Activated CD4-positive, alpha-beta T cell treated with anti-CD3 and anti-CD28 coated beads, Interleukin-2, amount 50 U/mL, for 4 hours (primary cell): ENCODE measurements at regions not wholly inside any gene's neighbourhood (a gene's known extent, or its start where the extent isn't known, plus 50 kb on each side); places are given as distances from the start of the nearest gene placed in this dataset.
"Not testable (repeated sequence)": the region's sequence is repeated elsewhere in the genome, so short reads cannot be mapped to it uniquely, and the experiment has no call there.

Experiments
- DNase-seq, 2 experiments: peaks; one replicate each; pipeline ENCODE4 v3.0.0-alpha.2; 2020

DNA sequence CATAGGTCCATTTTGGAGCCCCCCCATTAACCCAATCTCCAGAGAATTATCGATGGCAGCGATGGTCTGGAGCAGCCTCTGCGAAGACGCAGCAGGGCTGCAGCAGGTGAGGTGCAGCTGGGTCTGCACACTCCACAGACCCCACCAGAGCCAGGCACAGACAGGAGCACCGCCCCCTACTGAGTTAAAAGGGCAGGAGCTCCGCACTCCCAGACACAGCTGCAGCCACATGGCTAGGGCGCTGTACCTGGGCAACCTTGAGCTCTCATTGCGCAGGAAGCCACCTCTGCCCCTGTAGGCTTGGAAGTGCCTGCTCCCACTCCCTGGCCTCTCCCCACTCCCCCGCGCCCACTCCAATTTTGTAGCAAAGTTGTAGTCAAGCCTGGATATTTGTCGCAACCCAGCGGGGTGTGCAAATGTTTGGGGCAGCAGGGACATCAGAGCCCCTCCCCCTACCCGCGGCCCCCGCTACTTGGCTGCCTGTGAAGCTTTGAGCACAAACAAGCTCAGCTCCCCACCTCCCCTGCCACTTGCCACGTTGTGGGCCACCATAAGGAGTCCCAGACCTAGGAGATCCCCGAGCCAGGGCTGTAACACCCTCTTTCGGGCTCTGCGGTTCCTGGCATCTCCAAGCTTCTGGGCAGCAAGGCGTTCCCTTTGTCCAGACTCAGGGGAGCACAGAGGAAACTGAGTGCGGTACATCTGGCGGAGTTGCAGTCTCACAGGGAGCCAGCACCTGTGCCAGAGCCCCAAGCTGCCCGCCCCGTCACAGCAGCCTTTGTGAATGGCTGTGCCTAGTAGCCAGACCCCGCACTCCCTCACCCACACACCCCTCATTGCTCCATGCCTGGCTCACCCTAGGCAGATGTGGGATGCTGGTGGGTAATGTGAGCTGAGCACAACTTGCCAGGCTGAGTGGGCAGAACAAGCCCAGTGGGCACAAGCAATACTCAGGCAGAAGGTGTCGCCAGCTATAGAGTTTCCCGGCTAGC, 949.7 kb upstream of the SLITRK1 start:
- no peak for DNase-seq

GRCh38 chr13:84823528-84823927, 941.3 kb upstream of the SLITRK1 start:
- no peak for DNase-seq

GRCh38 chr13:84821261-84821660, 939.0 kb upstream of the SLITRK1 start:
- no peak for DNase-seq

GRCh38 chr13:84816567-84817105, 934.4 kb upstream of the SLITRK1 start:
- no peak for DNase-seq

DNA sequence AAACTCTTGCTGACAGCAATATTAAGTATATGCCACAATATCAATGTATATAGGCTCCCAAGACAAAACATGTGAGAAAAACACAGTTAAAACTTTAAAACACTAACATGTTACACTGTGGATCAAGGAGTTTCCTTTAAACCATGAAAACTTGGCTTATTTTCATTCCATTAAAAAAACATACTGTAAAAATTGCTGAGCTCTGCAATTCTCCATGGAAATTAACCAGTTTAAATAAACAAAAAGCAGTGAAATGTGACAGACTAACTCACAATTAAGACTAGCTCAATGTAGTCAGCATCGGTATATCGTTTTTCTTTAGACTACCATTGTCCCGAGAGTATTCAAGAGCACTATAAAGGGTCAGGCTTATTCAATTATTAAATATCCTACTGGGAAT, 930.5 kb upstream of the SLITRK1 start:
- DNase-seq = no peak

GRCh38 chr13:84812078-84812477, 929.8 kb upstream of the SLITRK1 start:
- no peak for DNase-seq

DNA sequence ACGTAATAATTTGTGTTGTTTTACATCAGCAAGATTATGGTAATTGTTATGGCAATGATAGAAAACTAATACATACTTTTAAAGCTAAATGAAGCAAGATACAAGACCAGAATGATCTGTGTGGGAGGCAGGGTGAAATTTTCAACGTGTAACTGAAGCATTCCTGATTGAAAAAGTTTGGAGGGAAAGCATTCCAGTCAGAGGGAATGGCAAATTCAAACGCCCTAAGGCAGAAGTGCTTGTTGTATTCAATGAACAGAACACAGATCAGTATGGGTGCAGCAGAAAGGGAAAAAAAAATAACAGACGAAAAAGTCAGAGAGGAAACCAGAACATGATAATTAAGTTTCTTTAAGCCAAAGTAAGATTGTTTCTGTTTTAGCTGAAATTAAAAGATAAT, 928.5 kb upstream of the SLITRK1 start:
- DNase-seq = no peak

- no peak for DNase-seq
Measured at GRCh38 chr13:84802073-84802472, 919.8 kb upstream of the SLITRK1 start.

GRCh38 chr13:84784443-84785153, 902.3 kb upstream of the SLITRK1 start:
- DNase-seq = no peak

GRCh38 chr13:84777316-84777715, 895.0 kb upstream of the SLITRK1 start:
- no peak for DNase-seq

GRCh38 chr13:84776593-84776992, 894.3 kb upstream of the SLITRK1 start:
- DNase-seq = no peak

DNA sequence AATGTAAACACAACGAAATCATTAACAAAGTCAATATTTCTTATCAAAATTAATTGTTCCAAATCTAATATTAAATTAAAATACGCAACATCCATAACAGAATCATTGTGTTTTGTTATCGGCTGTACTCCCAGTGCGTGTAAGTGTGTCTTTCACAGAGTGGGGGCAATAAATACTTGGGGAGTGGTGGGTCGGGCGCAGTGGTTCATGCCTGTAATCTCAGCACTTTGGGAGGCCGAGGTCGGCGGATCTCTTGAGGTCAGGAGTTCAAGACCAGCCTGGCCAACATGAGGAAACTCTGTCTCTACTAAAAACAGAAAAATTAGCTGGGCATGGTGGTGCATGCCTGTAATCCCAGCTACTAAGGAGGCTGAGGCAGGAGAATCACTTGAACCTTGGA, 893.6 kb upstream of the SLITRK1 start:
- not testable (repeated sequence) for DNase-seq

DNA sequence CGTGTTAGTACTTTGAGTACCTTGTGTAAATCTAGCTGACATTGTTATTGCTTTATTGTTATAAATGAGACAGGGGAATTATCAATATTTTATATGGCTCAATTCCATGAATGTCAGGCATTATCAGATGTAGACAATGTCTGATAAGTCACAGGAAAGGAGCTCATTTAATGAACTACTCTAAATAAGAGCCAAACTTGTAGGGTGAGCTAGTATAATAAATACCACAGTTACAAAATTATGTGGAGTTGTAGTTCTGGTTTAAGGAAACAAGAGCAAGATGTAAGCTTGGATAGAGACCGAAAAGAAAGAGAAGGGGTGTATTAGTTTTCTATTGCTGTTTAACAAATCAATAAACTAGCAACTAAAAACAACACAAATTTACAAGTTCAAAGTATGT, 891.8 kb upstream of the SLITRK1 start:
- DNase-seq = no peak

GRCh38 chr13:84760956-84761355, 878.7 kb upstream of the SLITRK1 start:
- no peak for DNase-seq

DNA sequence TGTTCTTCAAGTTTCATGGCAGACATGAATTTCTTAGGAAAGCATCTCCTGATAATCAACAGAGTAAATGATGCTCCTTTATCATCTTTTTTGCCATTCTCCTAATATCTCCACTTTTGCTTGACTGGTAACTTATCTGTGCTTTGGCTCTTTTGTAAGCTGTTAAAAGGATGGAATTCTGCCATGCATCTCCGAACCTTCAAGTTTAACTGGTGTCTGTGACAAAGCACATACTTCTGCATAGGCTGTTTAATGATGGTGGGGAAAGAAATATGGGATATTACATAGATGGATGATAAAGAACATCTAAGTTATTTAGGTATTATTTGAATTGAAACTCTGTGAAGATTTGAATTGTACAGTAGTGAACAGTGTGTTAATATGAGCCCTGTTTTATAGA, 866.9 kb upstream of the SLITRK1 start:
- DNase-seq = no peak

DNA sequence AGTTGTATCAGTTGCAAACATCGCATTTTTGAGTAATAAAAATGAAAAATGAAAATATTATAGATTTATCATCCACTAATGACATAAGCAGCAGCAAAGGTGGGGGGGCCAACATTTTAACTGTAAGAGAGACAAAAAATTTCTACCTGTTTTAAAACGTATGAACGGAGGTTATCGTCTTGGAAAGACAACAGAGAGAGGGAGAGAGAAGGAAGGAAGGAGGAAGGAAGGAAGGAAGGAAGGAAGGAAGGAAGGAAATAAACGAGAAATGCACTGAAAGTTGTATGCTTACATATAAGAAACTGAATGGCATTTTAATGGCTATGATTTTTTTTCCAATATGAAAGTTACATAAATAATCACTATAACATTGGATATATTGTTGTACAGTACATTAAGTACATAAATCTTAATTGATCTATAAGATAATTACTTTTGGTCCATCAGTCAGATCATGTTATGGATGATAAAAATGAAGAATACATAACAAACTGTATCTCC, 862.8 kb upstream of the SLITRK1 start:
- DNase-seq = no peak

DNA sequence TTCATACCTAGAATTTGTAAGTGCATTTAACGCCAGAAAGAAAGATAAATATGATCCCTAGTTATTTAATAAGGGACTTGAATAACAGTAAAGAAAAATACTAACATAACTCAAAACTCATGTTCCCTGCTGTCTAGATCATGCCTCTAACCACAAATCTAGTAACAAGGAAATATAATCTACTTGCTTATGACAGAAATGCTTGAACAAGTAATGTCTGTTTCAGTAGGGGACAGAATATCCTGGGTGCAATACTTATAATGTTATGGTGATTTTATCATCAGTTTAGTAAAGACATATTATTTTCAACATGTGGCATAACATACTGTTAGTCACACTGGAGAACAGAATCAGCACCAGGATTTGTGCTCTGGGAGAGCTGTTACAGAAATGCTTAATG, 861.9 kb upstream of the SLITRK1 start:
- DNase-seq = no peak

- DNase-seq = no peak
Measured at GRCh38 chr13:84741253-84741652, 859.0 kb upstream of the SLITRK1 start.

DNA sequence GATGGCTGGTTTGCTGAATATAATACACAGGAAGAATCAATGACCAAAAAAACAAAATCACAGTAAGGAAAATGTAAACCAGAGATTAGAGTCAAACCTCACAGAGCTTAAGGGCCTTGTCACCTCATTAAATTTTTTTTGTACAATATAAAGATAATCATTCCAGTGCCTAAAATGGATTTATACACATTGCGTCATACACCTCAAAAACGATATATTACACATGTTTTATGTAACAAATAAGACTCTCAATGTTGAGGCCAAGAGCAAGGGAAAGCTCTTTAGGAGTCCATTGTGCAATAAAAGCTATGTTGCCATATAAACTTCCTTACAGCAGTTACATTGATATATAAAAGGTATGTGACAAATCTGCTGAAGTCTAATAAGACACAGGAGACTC, 856.7 kb upstream of the SLITRK1 start:
- no peak for DNase-seq

- DNase-seq = no peak
Measured at GRCh38 chr13:84737661-84738060, 855.4 kb upstream of the SLITRK1 start.

DNA sequence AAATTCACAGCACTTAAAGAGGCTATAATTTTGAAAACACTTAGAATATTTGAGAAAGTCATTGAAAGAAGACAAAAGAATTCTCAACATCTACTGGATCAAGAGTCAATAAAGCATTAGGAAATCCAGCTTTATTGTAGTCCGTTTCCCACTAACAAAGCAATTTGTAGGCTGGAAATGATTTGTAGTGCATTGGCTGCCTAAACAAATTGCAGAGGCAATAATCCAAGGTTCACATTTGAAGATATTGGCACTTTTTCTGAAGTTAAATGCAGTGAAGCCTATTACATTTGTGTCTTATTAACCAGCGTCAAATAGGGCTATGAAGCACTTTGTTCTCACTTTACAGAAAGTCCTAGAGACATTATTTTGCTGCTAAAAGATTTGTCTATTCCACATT, 848.1 kb upstream of the SLITRK1 start:
- no peak for DNase-seq

DNA sequence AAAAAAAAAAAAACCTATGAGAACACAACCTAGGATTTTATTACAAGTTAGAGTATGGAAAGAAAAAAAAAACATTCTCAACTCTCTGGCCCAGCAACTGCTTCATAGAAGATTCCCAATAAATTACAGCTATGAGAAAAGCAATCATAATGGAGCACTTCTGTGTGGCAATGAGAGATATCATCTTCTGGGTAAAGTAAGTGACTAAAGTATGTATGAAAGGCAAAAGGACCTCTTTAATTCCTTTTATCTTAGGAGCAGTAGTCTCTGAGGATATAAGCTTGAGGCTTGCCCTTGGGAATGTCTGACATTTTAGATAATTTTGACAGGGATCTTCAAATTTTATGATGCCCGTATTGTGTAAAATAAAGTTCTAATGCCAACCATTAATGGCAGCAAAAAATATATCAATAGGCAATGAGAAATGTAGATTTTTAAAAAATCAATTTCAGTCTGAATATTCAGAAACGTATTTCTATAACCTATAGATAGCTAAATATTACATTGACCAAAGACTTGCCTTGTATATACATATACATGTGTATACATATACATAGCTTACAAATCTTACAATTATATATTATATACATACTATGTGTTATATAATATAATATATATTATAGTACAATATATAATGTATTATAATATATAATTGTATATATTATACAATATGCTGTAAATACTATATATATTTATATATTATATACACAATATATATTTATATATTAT, 823.9 kb upstream of the SLITRK1 start:
- DNase-seq = no peak

GRCh38 chr13:84702174-84702573, 819.9 kb upstream of the SLITRK1 start:
- DNase-seq = no peak
